Neural cell (in vitro differentiated cells): ENCODE measurements at regions not wholly inside any gene's neighbourhood (a gene's known extent, or its start where the extent isn't known, plus 50 kb on each side); places are given as distances from the start of the nearest gene placed in this dataset.

Experiments used
- H2AFZ ChIP-seq: fragments of 200-600, 300-800 bp; sonication (generic), shearing (Covaris generic); 2 replicates; pipeline ENCODE4 v1.6.0; 2014; ENCODE audit warnings: low read depth, mild to moderate bottlenecking, antibody characterized with exemption, low read length, moderate library complexity
- H3F3A ChIP-seq: fragments of 200-600 bp; shearing (Covaris generic); 2 replicates; pipeline ENCODE4 v1.6.1; 2016; ENCODE audit warnings: mild to moderate bottlenecking, moderate library complexity, mixed read lengths, antibody characterized with exemption, low read length; ENCODE audit not compliant: insufficient read depth, poor library complexity, severe bottlenecking
- H3K27ac ChIP-seq: fragments of 200-600, 300-800 bp; sonication (generic), shearing (Covaris generic); 2 replicates; pipeline ENCODE4 v1.5.1; 2014; ENCODE audit warnings: mild to moderate bottlenecking, low read length, moderate library complexity
- H3K27me3 ChIP-seq: fragments of 300-800, 200-600 bp; sonication (generic), shearing (Covaris generic); 2 replicates; pipeline ENCODE4 v1.6.0; 2014; ENCODE audit warnings: mild to moderate bottlenecking, low read depth, low read length, moderate library complexity; ENCODE audit not compliant: insufficient read depth
- H3K36me3 ChIP-seq: fragments of 300-800, 200-600 bp; sonication (generic), shearing (Covaris generic); 2 replicates; pipeline ENCODE4 v1.5.1; 2014; ENCODE audit warnings: mild to moderate bottlenecking, antibody characterized with exemption, low read length, moderate library complexity; ENCODE audit not compliant: insufficient read depth
- H3K4me2 ChIP-seq: fragments of 300-800, 200-600 bp; sonication (generic), shearing (Covaris generic); 2 replicates; pipeline ENCODE4 v1.6.0; 2014; ENCODE audit warnings: mild to moderate bottlenecking, low read length
- H3K4me3 ChIP-seq: fragments of 300-800, 200-600 bp; sonication (generic), shearing (Covaris generic); 2 replicates; pipeline ENCODE4 v1.5.1; 2014; ENCODE audit warnings: mild to moderate bottlenecking, low read length, moderate library complexity
- H3K79me2 ChIP-seq: fragments of 200-600 bp; shearing (Covaris generic); replicated peaks from 2 replicates; pipeline ENCODE4 v1.6.0; 2014; ENCODE audit warnings: mild to moderate bottlenecking, low read length, moderate library complexity; ENCODE audit not compliant: insufficient read depth
- H3K9ac ChIP-seq: fragments of 300-800, 200-600 bp; sonication (generic), shearing (Covaris generic); 2 replicates; pipeline ENCODE4 v1.6.1; 2016; ENCODE audit warnings: mild to moderate bottlenecking, low read length, mixed read lengths
- H3K9me2 ChIP-seq: fragments of 200-600 bp; shearing (Covaris generic); 2 replicates; pipeline ENCODE4 v1.6.1; 2016; ENCODE audit warnings: mild to moderate bottlenecking, low read length, mixed read lengths; ENCODE audit not compliant: insufficient read depth
- H3K9me3 ChIP-seq: fragments of 200-600, 300-800 bp; sonication (generic), shearing (Covaris generic); 2 replicates; pipeline ENCODE4 v1.6.1; 2016; ENCODE audit warnings: mild to moderate bottlenecking, mixed run types, low read length, moderate library complexity, mixed read lengths
- H4K20me1 ChIP-seq: fragments of 200-600 bp; shearing (Covaris generic); 2 replicates; pipeline ENCODE4 v1.6.1; 2016; ENCODE audit warnings: mild to moderate bottlenecking, mixed run types; ENCODE audit not compliant: insufficient read depth
- EP300 ChIP-seq: fragments of 450-650 bp; conservative IDR thresholded peaks from 2 replicates; pipeline ENCODE4 v1.6.1; 2014; ENCODE audit warnings: antibody characterized with exemption, mild to moderate bottlenecking, moderate library complexity; ENCODE audit not compliant: poor library complexity, severe bottlenecking
- MXI1 ChIP-seq: fragments of 450-650 bp; conservative IDR thresholded peaks from 2 replicates; pipeline ENCODE4 v1.6.1; 2014; ENCODE audit warnings: antibody characterized with exemption, mild to moderate bottlenecking; ENCODE audit not compliant: poor library complexity, severe bottlenecking
- POLR2AphosphoS5 ChIP-seq: IDR thresholded peaks from 2 replicates; pipeline ENCODE4 v1.6.1; 2012
- RAD21 ChIP-seq: fragments of 450-650 bp; conservative IDR thresholded peaks from 2 replicates; pipeline ENCODE4 v1.6.1; 2014; ENCODE audit warnings: antibody characterized with exemption, mild to moderate bottlenecking, moderate library complexity
- TAF1 ChIP-seq: IDR thresholded peaks from 2 replicates; pipeline ENCODE4 v1.6.1; 2012; ENCODE audit warnings: low read depth
- TF ChIP-seq, protein P1 (sequence below): IDR thresholded peaks from 2 replicates; pipeline ENCODE4 v1.6.1; 2012; ENCODE audit warnings: borderline replicate concordance
- TF ChIP-seq, protein P2 (sequence below): fragments of 450-650 bp; IDR thresholded peaks from 2 replicates; pipeline ENCODE4 v1.5.1; 2014; ENCODE audit warnings: antibody characterized with exemption, mild to moderate bottlenecking, moderate library complexity; ENCODE audit not compliant: poor library complexity, severe bottlenecking

DNA sequence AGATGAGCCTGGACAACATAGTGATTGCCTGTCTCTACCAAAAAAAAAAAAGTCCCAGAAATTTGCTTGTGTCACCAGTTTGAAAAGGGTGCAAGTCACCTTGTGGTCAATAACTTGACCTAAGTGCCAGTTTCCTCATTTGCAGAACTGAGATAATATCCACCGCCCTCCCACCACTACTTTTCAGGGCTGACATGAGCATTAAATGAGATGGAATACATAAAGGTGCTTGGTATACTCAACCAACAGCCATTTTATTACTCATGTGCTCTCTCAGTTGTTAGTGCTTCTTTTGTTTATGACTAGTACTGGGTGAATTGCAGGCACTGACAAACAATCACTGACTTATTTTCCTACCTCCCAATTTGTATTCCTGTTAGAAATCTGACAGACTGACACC, 340.5 kb upstream of the SATB1 start:
- no peak overlapping the region for H2AFZ ChIP-seq
- no peaks in the 10 kb centered on the region for H3K9me3 ChIP-seq
- H3F3A ChIP-seq = no peaks in the 10 kb centered on the region
- H4K20me1 ChIP-seq = no peaks in the 10 kb centered on the region
- no peak overlapping the region for H3K27ac ChIP-seq
- H3K9ac ChIP-seq = no peak overlapping the region
- no peaks in the 10 kb centered on the region for H3K27me3 ChIP-seq
- TF ChIP-seq POLR2AphosphoS5 = peak; percentile 10
- TF ChIP-seq RAD21 = no peak
- no peak for TF ChIP-seq MXI1
- peak; percentile 65 for TF ChIP-seq EP300
- TF ChIP-seq, protein P1, sequence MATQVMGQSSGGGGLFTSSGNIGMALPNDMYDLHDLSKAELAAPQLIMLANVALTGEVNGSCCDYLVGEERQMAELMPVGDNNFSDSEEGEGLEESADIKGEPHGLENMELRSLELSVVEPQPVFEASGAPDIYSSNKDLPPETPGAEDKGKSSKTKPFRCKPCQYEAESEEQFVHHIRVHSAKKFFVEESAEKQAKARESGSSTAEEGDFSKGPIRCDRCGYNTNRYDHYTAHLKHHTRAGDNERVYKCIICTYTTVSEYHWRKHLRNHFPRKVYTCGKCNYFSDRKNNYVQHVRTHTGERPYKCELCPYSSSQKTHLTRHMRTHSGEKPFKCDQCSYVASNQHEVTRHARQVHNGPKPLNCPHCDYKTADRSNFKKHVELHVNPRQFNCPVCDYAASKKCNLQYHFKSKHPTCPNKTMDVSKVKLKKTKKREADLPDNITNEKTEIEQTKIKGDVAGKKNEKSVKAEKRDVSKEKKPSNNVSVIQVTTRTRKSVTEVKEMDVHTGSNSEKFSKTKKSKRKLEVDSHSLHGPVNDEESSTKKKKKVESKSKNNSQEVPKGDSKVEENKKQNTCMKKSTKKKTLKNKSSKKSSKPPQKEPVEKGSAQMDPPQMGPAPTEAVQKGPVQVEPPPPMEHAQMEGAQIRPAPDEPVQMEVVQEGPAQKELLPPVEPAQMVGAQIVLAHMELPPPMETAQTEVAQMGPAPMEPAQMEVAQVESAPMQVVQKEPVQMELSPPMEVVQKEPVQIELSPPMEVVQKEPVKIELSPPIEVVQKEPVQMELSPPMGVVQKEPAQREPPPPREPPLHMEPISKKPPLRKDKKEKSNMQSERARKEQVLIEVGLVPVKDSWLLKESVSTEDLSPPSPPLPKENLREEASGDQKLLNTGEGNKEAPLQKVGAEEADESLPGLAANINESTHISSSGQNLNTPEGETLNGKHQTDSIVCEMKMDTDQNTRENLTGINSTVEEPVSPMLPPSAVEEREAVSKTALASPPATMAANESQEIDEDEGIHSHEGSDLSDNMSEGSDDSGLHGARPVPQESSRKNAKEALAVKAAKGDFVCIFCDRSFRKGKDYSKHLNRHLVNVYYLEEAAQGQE = no peak
- TF ChIP-seq TAF1 = no peak
- TF ChIP-seq, protein P2, sequence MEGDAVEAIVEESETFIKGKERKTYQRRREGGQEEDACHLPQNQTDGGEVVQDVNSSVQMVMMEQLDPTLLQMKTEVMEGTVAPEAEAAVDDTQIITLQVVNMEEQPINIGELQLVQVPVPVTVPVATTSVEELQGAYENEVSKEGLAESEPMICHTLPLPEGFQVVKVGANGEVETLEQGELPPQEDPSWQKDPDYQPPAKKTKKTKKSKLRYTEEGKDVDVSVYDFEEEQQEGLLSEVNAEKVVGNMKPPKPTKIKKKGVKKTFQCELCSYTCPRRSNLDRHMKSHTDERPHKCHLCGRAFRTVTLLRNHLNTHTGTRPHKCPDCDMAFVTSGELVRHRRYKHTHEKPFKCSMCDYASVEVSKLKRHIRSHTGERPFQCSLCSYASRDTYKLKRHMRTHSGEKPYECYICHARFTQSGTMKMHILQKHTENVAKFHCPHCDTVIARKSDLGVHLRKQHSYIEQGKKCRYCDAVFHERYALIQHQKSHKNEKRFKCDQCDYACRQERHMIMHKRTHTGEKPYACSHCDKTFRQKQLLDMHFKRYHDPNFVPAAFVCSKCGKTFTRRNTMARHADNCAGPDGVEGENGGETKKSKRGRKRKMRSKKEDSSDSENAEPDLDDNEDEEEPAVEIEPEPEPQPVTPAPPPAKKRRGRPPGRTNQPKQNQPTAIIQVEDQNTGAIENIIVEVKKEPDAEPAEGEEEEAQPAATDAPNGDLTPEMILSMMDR = no peak
- no peaks in the 10 kb centered on the region for H3K9me2 ChIP-seq
- no peaks in the 10 kb centered on the region for H3K36me3 ChIP-seq
- H3K4me2 ChIP-seq = no peak overlapping the region
- no peak overlapping the region for H3K4me3 ChIP-seq
- H3K79me2 ChIP-seq = no peaks in the 10 kb centered on the region

- no peak overlapping the region for H3K4me2 ChIP-seq
- no peaks in the 10 kb centered on the region for H3K27me3 ChIP-seq
- H3K9me2 ChIP-seq = no peaks in the 10 kb centered on the region
- no peaks in the 10 kb centered on the region for H3F3A ChIP-seq
- H3K27ac ChIP-seq = no peak overlapping the region
- no peaks in the 10 kb centered on the region for H4K20me1 ChIP-seq
- H3K9ac ChIP-seq = no peak overlapping the region
- no peaks in the 10 kb centered on the region for H3K36me3 ChIP-seq
- no peaks in the 10 kb centered on the region for H3K9me3 ChIP-seq
- H3K79me2 ChIP-seq = no peaks in the 10 kb centered on the region
- H3K4me3 ChIP-seq = no peak overlapping the region
- H2AFZ ChIP-seq = no peak overlapping the region
- TF ChIP-seq POLR2AphosphoS5 (peak; percentile 11), MXI1 (no peak)
- TF ChIP-seq, protein P1 = no peak
These were observed 340.0 kb upstream of the SATB1 start for GRCh38 chr3:18765161-18765560.
